ENCODE measurements at regions not wholly inside any gene's neighbourhood (a gene's known extent, or its start where the extent isn't known, plus 50 kb on each side); places are given as distances from the start of the nearest gene placed in this dataset.

DNA sequence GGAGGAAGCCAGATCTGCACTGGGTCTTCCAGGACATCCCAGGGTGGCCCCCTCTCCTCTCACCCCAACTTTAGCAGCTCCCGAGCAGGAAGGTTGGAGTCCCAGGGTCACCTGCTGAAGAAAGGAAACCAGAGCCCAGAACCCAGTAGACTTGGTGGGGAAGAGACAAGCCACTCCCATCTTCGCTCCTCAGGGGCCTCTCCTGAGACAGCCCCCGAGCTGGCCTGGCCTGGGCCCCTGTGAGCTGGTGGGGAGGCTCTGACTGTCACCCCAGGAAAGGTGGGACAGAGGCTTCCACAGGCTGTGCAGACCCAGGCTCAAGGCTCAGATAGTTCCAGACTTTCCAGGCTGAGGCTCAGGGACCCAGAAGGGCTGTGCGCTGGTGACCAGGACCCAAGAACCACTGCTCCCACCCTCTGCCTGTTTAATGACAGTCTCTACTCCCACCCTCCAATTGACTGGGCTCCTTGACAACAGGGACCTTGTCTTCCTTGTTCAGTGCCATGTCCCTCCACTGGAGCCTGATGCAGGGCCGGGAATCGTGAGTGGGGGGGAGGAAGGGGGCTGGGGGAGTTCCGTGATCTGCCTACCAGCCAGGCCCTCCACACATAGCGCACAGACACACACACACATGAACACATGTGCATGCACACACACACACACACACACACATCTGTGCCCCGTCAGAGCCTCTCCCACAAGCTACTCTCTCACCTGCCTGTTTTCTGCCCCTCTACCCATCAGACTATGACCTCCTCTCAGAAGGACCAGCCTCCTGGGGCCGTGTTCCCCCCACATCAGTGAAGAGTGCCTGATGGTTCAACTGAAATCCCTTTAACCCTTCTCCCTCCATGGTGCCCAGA, 401.2 kb downstream of the MATN1 start:
- TF ChIP-seq EZH2phosphoT487 (IDR thresholded peaks at IDR 0.05; ENCODE audit: borderline replicate concordance, low read length), result no peak
- TF ChIP-seq, protein P1, sequence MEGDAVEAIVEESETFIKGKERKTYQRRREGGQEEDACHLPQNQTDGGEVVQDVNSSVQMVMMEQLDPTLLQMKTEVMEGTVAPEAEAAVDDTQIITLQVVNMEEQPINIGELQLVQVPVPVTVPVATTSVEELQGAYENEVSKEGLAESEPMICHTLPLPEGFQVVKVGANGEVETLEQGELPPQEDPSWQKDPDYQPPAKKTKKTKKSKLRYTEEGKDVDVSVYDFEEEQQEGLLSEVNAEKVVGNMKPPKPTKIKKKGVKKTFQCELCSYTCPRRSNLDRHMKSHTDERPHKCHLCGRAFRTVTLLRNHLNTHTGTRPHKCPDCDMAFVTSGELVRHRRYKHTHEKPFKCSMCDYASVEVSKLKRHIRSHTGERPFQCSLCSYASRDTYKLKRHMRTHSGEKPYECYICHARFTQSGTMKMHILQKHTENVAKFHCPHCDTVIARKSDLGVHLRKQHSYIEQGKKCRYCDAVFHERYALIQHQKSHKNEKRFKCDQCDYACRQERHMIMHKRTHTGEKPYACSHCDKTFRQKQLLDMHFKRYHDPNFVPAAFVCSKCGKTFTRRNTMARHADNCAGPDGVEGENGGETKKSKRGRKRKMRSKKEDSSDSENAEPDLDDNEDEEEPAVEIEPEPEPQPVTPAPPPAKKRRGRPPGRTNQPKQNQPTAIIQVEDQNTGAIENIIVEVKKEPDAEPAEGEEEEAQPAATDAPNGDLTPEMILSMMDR (IDR thresholded peaks at IDR 0.05; ENCODE audit: low read depth, low read length, poor library complexity, severe bottlenecking), result no peak
- Histone ChIP-seq H3K36me3 (ENCODE audit: control insufficient read depth, low read length) (no peaks in the 10 kb centered on the region), H3K4me3 (ENCODE audit: low read length) (no peak overlapping the region), H3K27ac (ENCODE audit: low read depth, low read length) (no peak overlapping the region), H3F3A (ENCODE audit: control insufficient read depth, insufficient read depth) (no peaks in the 10 kb centered on the region), H4K20me1 (ENCODE audit: control insufficient read depth, insufficient read depth, low read depth, low read length) (no peaks in the 10 kb centered on the region), H3K4me2 (ENCODE audit: low read length) (no peak overlapping the region), H3K9me2 (replicated peaks; ENCODE audit: control insufficient read depth, low read length) (no peaks in the 10 kb centered on the region), H3K79me2 (ENCODE audit: control insufficient read depth, low read length) (no peaks in the 10 kb centered on the region), H3K9me3 (ENCODE audit: control insufficient read depth, insufficient read depth, low read length) (no peaks in the 10 kb centered on the region), H3K4me1 (ENCODE audit: control insufficient read depth, low read length) (no peaks in the 10 kb centered on the region), H3K27me3 (ENCODE audit: control insufficient read depth, low read length) (no peaks in the 10 kb centered on the region)

DNA sequence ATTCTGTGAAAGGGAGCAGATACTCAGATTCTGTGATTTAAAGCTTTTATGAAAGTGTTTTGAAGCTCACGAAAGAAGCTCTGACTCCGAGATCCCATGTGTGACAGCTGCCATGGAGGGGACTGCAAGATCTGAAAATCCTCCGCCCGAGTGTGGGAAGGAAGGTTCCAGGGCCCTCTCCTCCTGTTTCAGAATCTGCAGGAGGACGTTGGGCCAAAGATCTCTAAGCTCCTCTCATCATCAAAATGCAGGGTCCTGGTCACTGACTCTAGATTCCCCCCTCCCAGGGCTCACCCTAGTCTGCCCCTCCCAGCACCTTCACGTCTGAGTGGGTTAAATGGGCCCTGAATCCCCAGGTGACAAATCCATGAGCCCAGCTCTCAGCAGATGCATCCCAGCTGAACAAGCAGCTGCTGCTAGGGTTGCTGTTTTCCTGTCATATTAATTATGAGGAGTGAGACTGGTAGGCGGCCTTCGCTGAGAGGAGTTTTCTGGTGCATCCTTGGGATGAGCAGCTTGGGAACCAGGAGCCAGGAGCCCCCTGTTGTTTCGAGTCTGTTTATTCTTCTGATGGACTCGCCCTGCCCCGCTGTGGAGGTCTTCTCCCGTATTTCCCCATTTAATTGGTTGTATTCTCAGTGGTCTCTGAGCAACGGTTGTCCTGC, 402.0 kb downstream of the MATN1 start:
- Histone ChIP-seq H3K27me3 (ENCODE audit: control insufficient read depth, low read length) (no peaks in the 10 kb centered on the region), H3K4me2 (ENCODE audit: low read length) (no peak overlapping the region), H3K4me3 (ENCODE audit: low read length) (no peak overlapping the region), H3K9me2 (replicated peaks; ENCODE audit: control insufficient read depth, low read length) (no peaks in the 10 kb centered on the region), H3K79me2 (ENCODE audit: control insufficient read depth, low read length) (no peaks in the 10 kb centered on the region), H3K9me3 (ENCODE audit: control insufficient read depth, insufficient read depth, low read length) (no peaks in the 10 kb centered on the region), H4K20me1 (ENCODE audit: control insufficient read depth, insufficient read depth, low read depth, low read length) (no peaks in the 10 kb centered on the region), H3F3A (ENCODE audit: control insufficient read depth, insufficient read depth) (no peaks in the 10 kb centered on the region), H3K27ac (ENCODE audit: low read depth, low read length) (no peak overlapping the region), H3K36me3 (ENCODE audit: control insufficient read depth, low read length) (no peaks in the 10 kb centered on the region), H3K4me1 (ENCODE audit: control insufficient read depth, low read length) (no peaks in the 10 kb centered on the region)
- TF ChIP-seq, protein P1 (IDR thresholded peaks at IDR 0.05; ENCODE audit: low read depth, low read length, poor library complexity, severe bottlenecking), result no peak
- TF ChIP-seq EZH2phosphoT487 (IDR thresholded peaks at IDR 0.05; ENCODE audit: borderline replicate concordance, low read length), result no peak

DNA sequence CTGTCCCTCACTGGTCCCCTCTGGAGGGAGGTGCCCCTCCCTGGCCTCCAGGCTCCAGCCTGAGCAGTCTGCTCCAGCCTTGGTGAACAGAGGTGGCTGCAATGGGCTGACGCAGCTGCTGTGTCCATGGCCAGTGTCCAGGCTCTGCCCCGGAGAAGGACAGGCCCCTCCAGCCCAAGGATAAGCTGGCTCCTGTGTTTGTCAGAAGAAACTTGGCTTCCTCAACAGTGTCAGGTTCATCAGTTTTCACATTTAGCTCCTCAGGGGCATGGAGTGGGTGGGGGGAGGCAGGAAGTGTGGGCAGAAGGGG, 402.8 kb downstream of the MATN1 start:
- TF ChIP-seq, protein P1 (IDR thresholded peaks at IDR 0.05; ENCODE audit: low read depth, low read length, poor library complexity, severe bottlenecking), result no peak
- no peak for TF ChIP-seq EZH2phosphoT487 (IDR thresholded peaks at IDR 0.05; ENCODE audit: borderline replicate concordance, low read length)
- no peak overlapping the region for H3K4me3 ChIP-seq (ENCODE audit: low read length)
- no peaks in the 10 kb centered on the region for H4K20me1 ChIP-seq (ENCODE audit: control insufficient read depth, insufficient read depth, low read depth, low read length)
- H3K4me1 ChIP-seq (ENCODE audit: control insufficient read depth, low read length), result no peaks in the 10 kb centered on the region
- no peaks in the 10 kb centered on the region for H3K9me2 ChIP-seq (replicated peaks; ENCODE audit: control insufficient read depth, low read length)
- H3K4me2 ChIP-seq (ENCODE audit: low read length), result no peak overlapping the region
- H3K27me3 ChIP-seq (ENCODE audit: control insufficient read depth, low read length), result no peaks in the 10 kb centered on the region
- no peaks in the 10 kb centered on the region for H3K9me3 ChIP-seq (ENCODE audit: control insufficient read depth, insufficient read depth, low read length)
- no peaks in the 10 kb centered on the region for H3K79me2 ChIP-seq (ENCODE audit: control insufficient read depth, low read length)
- no peak overlapping the region for H3K27ac ChIP-seq (ENCODE audit: low read depth, low read length)
- H3F3A ChIP-seq (ENCODE audit: control insufficient read depth, insufficient read depth), result no peaks in the 10 kb centered on the region
- H3K36me3 ChIP-seq (ENCODE audit: control insufficient read depth, low read length), result no peaks in the 10 kb centered on the region
